ENCODE measurements at regions not wholly inside any gene's neighbourhood (a gene's known extent, or its start where the extent isn't known, plus 50 kb on each side); places are given as distances from the start of the nearest gene placed in this dataset.

- DNase-seq: no peak
Measured at GRCh38 chr18:8945514-8945913, 157.0 kb upstream of the NDUFV2 start.

- DNase-seq: no peak
Measured at GRCh38 chr18:8946066-8946838, 156.2 kb upstream of the NDUFV2 start.

DNA sequence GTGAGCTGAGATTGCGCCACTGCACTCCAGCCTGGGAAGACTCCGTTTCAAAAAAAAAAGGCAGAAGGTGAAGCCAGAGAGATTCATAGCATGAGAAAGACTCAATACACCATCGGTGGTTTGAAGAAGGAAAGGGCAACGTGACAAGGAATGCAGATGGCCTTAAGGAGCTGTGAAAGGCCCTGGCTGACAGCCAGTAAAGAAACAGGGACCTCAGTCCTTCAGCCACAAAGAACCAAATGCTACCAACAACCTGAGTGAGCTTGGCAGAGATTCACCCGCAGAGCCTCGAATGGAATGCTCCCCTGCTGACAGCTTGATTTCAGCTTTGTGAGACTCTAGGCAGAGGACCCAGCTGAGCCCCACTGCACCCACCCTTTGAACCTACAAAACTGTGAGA lies 154.9 kb upstream of the NDUFV2 start:
- no peak for DNase-seq

GRCh38 chr18:8948011-8948410 lies 154.5 kb upstream of the NDUFV2 start:
- no peak for DNase-seq

GRCh38 chr18:8948471-8949149 lies 153.9 kb upstream of the NDUFV2 start:
- DNase-seq: peak in 2 of 14 donors; percentile 13 to 84

GRCh38 chr18:8949206-8949605 lies 153.3 kb upstream of the NDUFV2 start:
- peak in 1 of 14 donors; percentile 81 for DNase-seq

- no peak for DNase-seq
Measured at GRCh38 chr18:8951491-8951890, 151.0 kb upstream of the NDUFV2 start.

DNA sequence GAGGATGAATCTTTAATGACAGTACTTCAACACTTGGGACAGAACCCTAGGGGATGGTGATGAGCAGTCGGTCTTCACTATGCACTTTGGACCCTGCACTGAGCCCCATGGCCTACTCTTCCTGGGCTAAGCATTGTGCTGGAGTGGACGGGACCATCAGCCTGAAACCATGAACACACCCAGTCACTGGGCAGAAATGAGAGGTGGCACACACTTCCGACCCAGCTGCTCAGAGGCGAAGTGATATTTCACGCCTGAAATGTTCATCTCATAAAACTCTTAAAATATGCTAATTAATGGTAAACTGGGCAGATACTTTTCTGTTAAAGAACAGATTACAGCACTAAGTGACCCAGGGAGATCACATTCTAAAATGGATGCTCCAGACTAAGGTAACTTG lies 150.3 kb upstream of the NDUFV2 start:
- no peak for DNase-seq

GRCh38 chr18:8952769-8953760 lies 149.4 kb upstream of the NDUFV2 start:
- peak in 2 of 14 donors; percentile 23 to 98 for DNase-seq

- DNase-seq: no peak
Measured at GRCh38 chr18:8957731-8958130, 144.8 kb upstream of the NDUFV2 start.

- DNase-seq: no peak
Measured at GRCh38 chr18:8958660-8959059, 143.8 kb upstream of the NDUFV2 start.

- no peak for DNase-seq
Measured at GRCh38 chr18:8959551-8960135, 142.9 kb upstream of the NDUFV2 start.

DNA sequence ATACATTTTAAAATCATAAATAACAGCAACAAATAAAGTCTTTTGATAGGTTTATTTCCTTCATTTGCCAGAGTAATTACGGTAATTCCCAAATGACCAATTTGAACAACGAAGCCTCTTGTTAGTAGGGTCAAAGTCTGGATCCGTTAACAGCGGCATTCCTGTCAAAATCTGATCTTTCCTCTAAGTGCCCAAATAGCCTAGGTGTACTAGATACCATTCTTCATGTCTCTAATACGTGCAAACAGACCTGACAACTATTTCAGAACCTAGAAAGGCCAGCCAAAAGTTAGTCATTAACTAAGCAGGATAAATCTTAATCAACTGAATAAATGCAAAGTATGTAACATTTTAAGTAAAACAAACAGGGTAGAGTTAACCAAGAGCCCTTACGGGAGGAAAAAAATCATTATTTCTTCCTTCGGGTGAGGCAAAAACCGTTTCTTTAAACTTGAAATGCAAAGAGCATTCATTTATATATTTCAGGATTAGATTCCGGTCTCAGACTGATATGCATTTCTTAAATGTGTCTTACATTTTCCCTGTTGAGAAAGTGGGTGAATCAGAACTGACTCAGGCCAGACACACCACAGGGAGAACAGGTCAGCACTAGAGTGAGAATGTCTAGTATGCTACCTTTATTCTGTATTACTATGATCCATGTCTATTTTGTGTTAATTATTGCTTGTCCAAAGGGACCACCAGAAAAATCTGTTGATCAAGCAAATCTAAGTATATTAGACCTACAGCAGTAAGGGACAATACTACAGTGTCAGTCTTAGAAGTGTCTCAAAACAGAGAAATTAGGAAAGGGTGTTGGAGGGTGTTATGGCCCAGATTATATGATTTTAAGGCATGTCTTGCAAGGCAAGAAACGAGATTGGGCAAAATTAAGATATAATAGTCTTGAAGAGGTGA lies 141.5 kb upstream of the NDUFV2 start:
- no peak for DNase-seq

DNA sequence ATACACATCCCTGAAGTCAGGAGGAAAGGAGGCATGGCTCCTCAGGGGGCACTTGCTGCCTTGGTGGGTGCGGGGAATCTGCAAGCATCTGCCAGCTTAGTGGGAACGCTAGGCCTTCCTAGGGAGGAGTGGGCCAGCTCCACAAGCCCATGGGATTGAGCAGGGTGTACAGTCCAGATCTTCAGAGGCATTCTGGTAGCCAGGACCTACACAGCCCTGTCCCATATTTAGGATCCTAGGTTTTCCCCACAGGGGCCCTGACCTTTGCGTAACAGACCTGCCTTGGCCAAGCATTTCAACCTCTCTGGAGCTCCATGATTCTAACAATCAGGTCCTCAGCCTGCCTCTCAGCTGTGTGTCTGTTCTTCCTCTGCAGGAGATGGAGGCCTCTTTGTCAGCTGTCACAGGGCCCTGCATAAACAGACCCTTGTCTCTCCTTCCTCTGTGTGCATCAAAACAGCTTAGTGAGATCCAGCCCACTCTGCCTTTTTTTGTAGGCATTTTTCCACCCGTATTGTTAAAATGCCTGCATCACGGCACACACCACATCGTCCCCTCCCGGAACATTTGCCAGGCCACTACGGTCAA lies 140.2 kb upstream of the NDUFV2 start:
- DNase-seq: peak in 1 of 14 donors; percentile 6

GRCh38 chr18:8962855-8963635 lies 139.5 kb upstream of the NDUFV2 start:
- no peak for DNase-seq

DNA sequence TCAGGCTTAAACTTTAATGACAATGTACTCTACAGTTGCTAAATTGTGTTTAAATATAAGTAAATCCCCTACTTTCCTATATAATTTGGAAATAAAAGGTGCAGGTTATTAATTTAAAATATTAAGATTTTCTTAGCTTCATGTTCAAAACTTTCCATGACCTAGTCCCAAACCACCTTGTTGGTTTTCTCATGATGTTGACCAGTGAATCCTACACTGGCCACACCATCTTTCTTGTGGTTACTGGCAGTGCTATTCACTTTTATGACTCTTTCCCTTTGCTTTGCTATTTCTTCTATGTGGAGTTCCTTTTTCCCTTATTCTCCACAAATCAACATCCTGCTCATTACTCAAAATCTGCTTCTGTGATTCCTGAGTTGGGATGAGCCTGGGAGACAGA lies 138.6 kb upstream of the NDUFV2 start:
- DNase-seq: no peak

- DNase-seq: no peak
Measured at GRCh38 chr18:8965398-8965797, 137.1 kb upstream of the NDUFV2 start.

DNA sequence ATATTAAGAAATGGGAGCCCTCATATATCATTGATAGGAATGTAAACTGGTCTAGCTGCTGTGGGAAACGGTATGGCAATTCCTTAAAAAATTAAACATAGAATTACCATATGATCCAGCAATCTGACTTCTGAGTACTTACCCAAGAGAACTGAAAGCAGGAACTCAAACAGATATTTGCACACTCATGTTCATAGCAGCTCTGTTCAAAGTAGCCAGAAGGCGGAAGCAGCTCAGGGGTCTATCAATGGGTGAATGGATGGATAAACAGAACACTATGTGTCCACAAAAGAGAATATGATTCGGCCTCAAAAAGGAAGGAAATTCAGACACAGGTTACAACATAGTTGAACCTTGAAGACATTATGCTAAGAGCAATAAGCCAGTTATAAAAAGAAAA lies 135.7 kb upstream of the NDUFV2 start:
- DNase-seq: no peak

DNA sequence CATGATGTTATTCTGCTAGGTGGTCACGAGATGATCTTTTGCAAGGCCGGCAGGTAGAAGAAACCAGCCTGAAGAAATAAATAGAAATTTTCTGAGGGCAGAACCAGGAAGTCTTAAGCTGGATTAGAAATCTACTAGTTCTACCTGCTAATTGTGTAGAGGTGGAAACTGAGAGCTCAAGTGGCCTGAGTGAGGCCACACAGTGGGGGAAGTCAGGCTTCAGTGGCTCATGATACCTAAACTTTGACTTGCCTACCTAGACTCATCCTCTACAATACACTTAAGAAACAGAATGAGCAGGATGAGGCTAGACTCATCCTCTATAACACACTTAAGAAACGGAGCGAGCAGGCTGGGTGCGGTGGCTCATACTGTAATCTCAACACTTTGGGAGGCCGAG lies 134.9 kb upstream of the NDUFV2 start:
- no peak for DNase-seq
